PC-3 (cell line): ENCODE measurements at regions not wholly inside any gene's neighbourhood (a gene's known extent, or its start where the extent isn't known, plus 50 kb on each side); places are given as distances from the start of the nearest gene placed in this dataset.

ENCODE experiments used
- ATAC-seq: fragments of 200-7000 bp; cut with Tn5 transposase; 2 replicates; pipeline ENCODE4 v1.9.1; 2020; ENCODE audit warnings: mild to moderate bottlenecking, moderate library complexity
- BruUV-seq: library from RNA; stranded (reverse); fragments of 400-500 nt; replicated peaks from 2 replicates; lab custom pipeline; 2021; lab: Mats Ljungman, UMichigan
- CTCF ChIA-PET: fragments of 300-600 bp; sonication (Branson Sonifier 250); formaldehyde crosslinking; loops from one replicate; lab custom pipeline; 2022; ENCODE audit warnings: antibody characterized with exemption; lab: Charles Lee
- POLR2A ChIA-PET: fragments of 300-600 bp; sonication (Branson Sonifier 250); formaldehyde crosslinking; loops from one replicate; lab custom pipeline; 2022; ENCODE audit warnings: antibody characterized with exemption; ENCODE audit not compliant: unreplicated experiment; lab: Charles Lee
- DNase-seq: peaks from one replicate; pipeline ENCODE4 v3.0.0-alpha.2; 2015
- H2AFZ ChIP-seq: fragments of 300-600 bp; sonication (generic); 2 replicates; pipeline ENCODE4 v1.6.0; 2016; ENCODE audit warnings: antibody characterized with exemption, low read length
- H3F3A ChIP-seq: fragments of 300-600 bp; sonication (generic); one replicate; pipeline ENCODE4 v1.6.0; 2017; ENCODE audit warnings: antibody characterized with exemption, low read length, control low read depth, mild to moderate bottlenecking; ENCODE audit not compliant: unreplicated experiment
- H3K27ac ChIP-seq: fragments of 300-600 bp; sonication (generic); 2 replicates; pipeline ENCODE4 v1.5.1; 2016; ENCODE audit warnings: mild to moderate bottlenecking, low read length
- H3K27me3 ChIP-seq: fragments of 300-600 bp; sonication (generic); 2 replicates; pipeline ENCODE4 v1.6.1; 2016; ENCODE audit warnings: low read length, mixed read lengths
- H3K36me3 ChIP-seq: fragments of 300-600 bp; sonication (generic); 2 replicates; pipeline ENCODE4 v1.6.1; 2016; ENCODE audit warnings: low read depth, mixed run types, low read length, mixed read lengths
- H3K4me1 ChIP-seq: fragments of 300-600 bp; sonication (generic); 2 replicates; pipeline ENCODE4 v1.5.1; 2016; ENCODE audit warnings: low read length; ENCODE audit not compliant: insufficient read depth
- H3K4me2 ChIP-seq: fragments of 300-600 bp; sonication (generic); 2 replicates; pipeline ENCODE4 v1.6.0; 2016; ENCODE audit warnings: low read length
- H3K4me3 ChIP-seq: fragments of 300-600 bp; sonication (generic); 2 replicates; pipeline ENCODE4 v1.5.1; 2016; ENCODE audit warnings: mild to moderate bottlenecking, low read length, mixed read lengths
- H3K79me2 ChIP-seq: fragments of 300-600 bp; sonication (generic); 2 replicates; pipeline ENCODE4 v1.6.1; 2017; ENCODE audit warnings: low read length, mixed read lengths
- H3K9ac ChIP-seq: fragments of 300-600 bp; sonication (generic); 2 replicates; pipeline ENCODE4 v1.6.0; 2016; ENCODE audit warnings: mild to moderate bottlenecking, low read length
- H3K9me2 ChIP-seq: fragments of 300-600 bp; sonication (generic); replicated peaks from 2 replicates; pipeline ENCODE4 v1.6.1; 2016; ENCODE audit warnings: mixed run types, low read length, mixed read lengths
- H3K9me3 ChIP-seq: fragments of 300-600 bp; sonication (generic); 2 replicates; pipeline ENCODE4 v1.6.1; 2016; ENCODE audit warnings: low read length, mixed read lengths
- H4K20me1 ChIP-seq: fragments of 300-600 bp; sonication (generic); 2 replicates; pipeline ENCODE4 v1.6.1; 2016; ENCODE audit warnings: low read length, mixed read lengths
- EZH2 ChIP-seq: fragments of 300-600 bp; sonication (generic); IDR thresholded peaks from one replicate; pipeline ENCODE4 v1.6.1; 2017; ENCODE audit warnings: antibody characterized with exemption, mild to moderate bottlenecking, low read length; ENCODE audit not compliant: unreplicated experiment
- EZH2phosphoT487 ChIP-seq: fragments of 300-600 bp; sonication (generic); IDR thresholded peaks from 2 replicates; pipeline ENCODE4 v1.6.1; 2018; ENCODE audit warnings: mild to moderate bottlenecking, antibody characterized with exemption, low read length, borderline replicate concordance
- intact Hi-C: fragments of 100-400 bp; cut with micrococcal nuclease; formaldehyde crosslinking; loops from 2 replicates; pipeline ENCODE4 v1.9.0; 2023
- TF ChIP-seq, protein P1 (sequence below): fragments of 300-600 bp; sonication (generic); conservative IDR thresholded peaks from 2 replicates; pipeline ENCODE4 v1.5.1; 2017; ENCODE audit warnings: antibody characterized with exemption, low read depth, mild to moderate bottlenecking, low read length

DNA sequence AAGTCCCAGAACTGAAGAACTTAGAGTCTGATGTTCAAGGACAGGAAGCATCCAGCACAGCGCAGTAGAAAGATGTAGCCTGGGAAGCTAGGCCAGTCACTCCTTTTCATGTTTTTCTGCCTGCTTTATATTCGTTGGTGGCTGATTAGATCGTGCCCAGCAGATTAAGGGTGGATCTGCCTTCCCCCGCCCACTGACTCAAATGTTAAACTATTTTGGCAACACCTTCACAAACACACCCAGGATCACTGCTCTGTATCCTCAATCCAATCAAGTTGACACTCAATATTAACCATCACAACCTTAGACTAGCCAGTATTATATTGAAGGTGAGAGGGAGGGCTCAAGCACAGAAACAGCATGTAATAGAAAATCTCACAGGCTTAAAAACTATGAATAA, 222.9 kb downstream of the C12orf50 start:
- no peak for DNase-seq
- no peak overlapping the region for H3K4me3 ChIP-seq
- H3K27me3 ChIP-seq: no peaks in the 10 kb centered on the region
- H3K9me3 ChIP-seq: no peaks in the 10 kb centered on the region
- no peaks in the 10 kb centered on the region for H3K79me2 ChIP-seq
- intact Hi-C loops: no loop called here
- H2AFZ ChIP-seq: no peak overlapping the region
- no peaks in the 10 kb centered on the region for H3K36me3 ChIP-seq
- TF ChIP-seq EZH2 (no peak), EZH2phosphoT487 (no peak)
- TF ChIP-seq, protein P1, sequence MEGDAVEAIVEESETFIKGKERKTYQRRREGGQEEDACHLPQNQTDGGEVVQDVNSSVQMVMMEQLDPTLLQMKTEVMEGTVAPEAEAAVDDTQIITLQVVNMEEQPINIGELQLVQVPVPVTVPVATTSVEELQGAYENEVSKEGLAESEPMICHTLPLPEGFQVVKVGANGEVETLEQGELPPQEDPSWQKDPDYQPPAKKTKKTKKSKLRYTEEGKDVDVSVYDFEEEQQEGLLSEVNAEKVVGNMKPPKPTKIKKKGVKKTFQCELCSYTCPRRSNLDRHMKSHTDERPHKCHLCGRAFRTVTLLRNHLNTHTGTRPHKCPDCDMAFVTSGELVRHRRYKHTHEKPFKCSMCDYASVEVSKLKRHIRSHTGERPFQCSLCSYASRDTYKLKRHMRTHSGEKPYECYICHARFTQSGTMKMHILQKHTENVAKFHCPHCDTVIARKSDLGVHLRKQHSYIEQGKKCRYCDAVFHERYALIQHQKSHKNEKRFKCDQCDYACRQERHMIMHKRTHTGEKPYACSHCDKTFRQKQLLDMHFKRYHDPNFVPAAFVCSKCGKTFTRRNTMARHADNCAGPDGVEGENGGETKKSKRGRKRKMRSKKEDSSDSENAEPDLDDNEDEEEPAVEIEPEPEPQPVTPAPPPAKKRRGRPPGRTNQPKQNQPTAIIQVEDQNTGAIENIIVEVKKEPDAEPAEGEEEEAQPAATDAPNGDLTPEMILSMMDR: no peak
- H3K4me1 ChIP-seq: peaks cover 9% of the 10 kb centered on the region
- CTCF ChIA-PET: no interaction called here
- no TSS peak for BruUV-seq
- H4K20me1 ChIP-seq: no peaks in the 10 kb centered on the region
- H3K9ac ChIP-seq: no peak overlapping the region
- no peak overlapping the region for H3K4me2 ChIP-seq
- POLR2A ChIA-PET: no interaction called here
- H3K9me2 ChIP-seq: no peaks in the 10 kb centered on the region
- no peak overlapping the region for H3K27ac ChIP-seq
- H3F3A ChIP-seq: no peaks in the 10 kb centered on the region
- ATAC-seq: peak; percentile 30; the same call in 1 of the 2 replicates

DNA sequence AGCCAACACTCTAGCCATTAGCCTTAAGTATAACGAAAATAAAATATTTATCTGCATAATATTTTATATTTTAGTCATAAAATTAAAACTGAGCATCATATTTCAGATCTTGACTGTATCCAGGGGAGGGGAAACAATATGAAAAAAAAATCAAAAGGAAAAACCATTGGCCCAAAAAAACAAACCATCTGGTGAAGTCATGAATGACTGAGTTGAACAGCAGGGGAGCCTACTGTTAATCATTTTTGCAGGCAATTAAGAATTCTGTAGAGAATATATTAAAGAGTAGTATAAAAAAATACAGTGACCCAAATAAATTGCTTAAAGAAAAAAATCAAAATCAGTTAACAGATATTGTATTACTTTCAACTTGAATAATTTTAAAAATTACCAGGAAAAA, 224.8 kb downstream of the C12orf50 start:
- ChIA-PET CTCF (no interaction called here), POLR2A (no interaction called here)
- H4K20me1 ChIP-seq: no peaks in the 10 kb centered on the region
- no TSS peak for BruUV-seq
- peaks cover 9% of the 10 kb centered on the region for H3K4me1 ChIP-seq
- DNase-seq: no peak
- H3K27me3 ChIP-seq: no peaks in the 10 kb centered on the region
- H3K9ac ChIP-seq: no peak overlapping the region
- ATAC-seq: no peak
- H3K9me3 ChIP-seq: no peaks in the 10 kb centered on the region
- no peak overlapping the region for H3K4me2 ChIP-seq
- H3K9me2 ChIP-seq: no peaks in the 10 kb centered on the region
- TF ChIP-seq, protein P1: no peak
- TF ChIP-seq EZH2phosphoT487 (no peak), EZH2 (no peak)
- no peaks in the 10 kb centered on the region for H3F3A ChIP-seq
- no peak overlapping the region for H3K27ac ChIP-seq
- no peaks in the 10 kb centered on the region for H3K36me3 ChIP-seq
- H2AFZ ChIP-seq: no peak overlapping the region
- no peaks in the 10 kb centered on the region for H3K79me2 ChIP-seq
- intact Hi-C loops: no loop called here
- no peak overlapping the region for H3K4me3 ChIP-seq

DNA sequence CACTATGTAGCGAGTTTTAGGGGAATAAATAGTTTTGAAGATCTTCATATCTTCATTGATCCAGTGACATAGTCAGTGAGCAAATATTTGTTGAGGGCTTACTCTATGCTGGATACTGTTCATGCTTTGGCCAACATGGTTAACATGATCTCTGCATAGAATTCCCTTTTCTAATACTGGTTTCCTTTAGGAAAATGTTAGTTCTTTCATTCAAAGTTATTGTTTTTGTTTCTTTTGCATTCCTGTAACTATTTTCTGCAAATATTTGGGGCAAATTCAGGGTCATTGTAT, 226.5 kb downstream of the C12orf50 start:
- ATAC-seq: peak; percentile 61
- Histone ChIP-seq H3K79me2 (no peaks in the 10 kb centered on the region), H4K20me1 (no peaks in the 10 kb centered on the region), H3K9me3 (no peaks in the 10 kb centered on the region), H3F3A (no peaks in the 10 kb centered on the region), H3K27me3 (no peaks in the 10 kb centered on the region), H3K4me1 (peaks cover 9% of the 10 kb centered on the region), H3K36me3 (no peaks in the 10 kb centered on the region), H3K9me2 (no peaks in the 10 kb centered on the region), H3K4me3 (no peak overlapping the region), H3K4me2 (peak overlapping the region; percentile 2; the same call in 1 of the 2 replicates), H2AFZ (no peak overlapping the region), H3K9ac (no peak overlapping the region), H3K27ac (no peak overlapping the region)
- CTCF ChIA-PET: no interaction called here
- TF ChIP-seq EZH2: no peak
- TF ChIP-seq EZH2phosphoT487: no peak
- TF ChIP-seq, protein P1: no peak
- POLR2A ChIA-PET: no interaction called here
- DNase-seq: peak; percentile 17
- intact Hi-C loops: no loop called here
- BruUV-seq: no TSS peak
